ENCODE measurements at regions not wholly inside any gene's neighbourhood (a gene's known extent, or its start where the extent isn't known, plus 50 kb on each side); places are given as distances from the start of the nearest gene placed in this dataset.

GRCh38 chr3:67983166-67983565 lies 328.8 kb upstream of the SUCLG2 start:
- no peak overlapping the region for H2AK5ac ChIP-seq (ENCODE audit: low read depth, low read length)
- no peak overlapping the region for H2AFZ ChIP-seq (ENCODE audit: low read length)
- H3K14ac ChIP-seq (ENCODE audit: insufficient read length): no peak overlapping the region
- H2BK20ac ChIP-seq (ENCODE audit: low read length): no peak overlapping the region
- no peak overlapping the region for H2BK15ac ChIP-seq (ENCODE audit: low read length)
- peaks cover 0 to 3% (median 0%) of the 10 kb centered on the region in 4 experiments; a peak in 1 of 7 replicates for H3K4me1 ChIP-seq (replicated peaks in 1 of 4; ENCODE audit: control insufficient read depth in 3 of 4, insufficient read depth in 4 of 4, low read length in 3 of 4)
- H3K9me3 ChIP-seq (ENCODE audit: insufficient read depth in 2 of 2, low read depth in 1 of 2, low read length in 1 of 2): no peaks in the 10 kb centered on the region
- 100% methylated on average over 3 of the region's 3 CpGs; no CpG with 5 or more reads in 1 of the 2 experiments for WGBS, 2 experiments (ENCODE audit: extremely low coverage in 1 of 2, insufficient coverage in 1 of 2, insufficient read length in 1 of 2, insufficient replicate concordance in 2 of 2, low coverage in 1 of 2, low lambda C conversion rate in 2 of 2, missing lambda C conversion rate in 1 of 2)
- H4K5ac ChIP-seq (ENCODE audit: insufficient read length, low read depth, low read length): no peak overlapping the region
- no peaks in the 10 kb centered on the region for H3K23me2 ChIP-seq (ENCODE audit: low read depth, low read length)
- H3K18ac ChIP-seq (ENCODE audit: extremely low read depth, low read length): no peak overlapping the region
- no peaks in the 10 kb centered on the region for H4K20me1 ChIP-seq (replicated peaks in 1 of 2; ENCODE audit: control insufficient read depth in 1 of 2, insufficient read depth in 2 of 2, low read length in 2 of 2)
- no peak overlapping the region for H4K8ac ChIP-seq (ENCODE audit: extremely low read depth, insufficient read depth, low read length)
- H2BK12ac ChIP-seq (ENCODE audit: low read depth, low read length): no peak overlapping the region
- H3K27ac ChIP-seq (ENCODE audit: low read depth, low read length): no peak overlapping the region
- POLR2A ChIA-PET (ENCODE audit: partially characterized antibody): no interaction called here
- no peak for DNase-seq (ENCODE audit: low read depth in 1 of 2, low spot score in 2 of 2)
- TF ChIP-seq BACH1 (IDR thresholded peaks at IDR 0.05; ENCODE audit: low read length) (no peak), CTBP2 (IDR thresholded peaks at IDR 0.05; ENCODE audit: borderline replicate concordance, insufficient read depth, insufficient read length, low read length) (no peak), SAP30 (IDR thresholded peaks at IDR 0.05; ENCODE audit: insufficient read depth, insufficient replicate concordance, low read length) (no peak), JUND (IDR thresholded peaks at IDR 0.05; ENCODE audit: low read length) (no peak), SP2 (IDR thresholded peaks at IDR 0.05; ENCODE audit: low read length) (no peak), RBBP5 (IDR thresholded peaks at IDR 0.05; ENCODE audit: borderline replicate concordance, low read depth, low read length) (no peak), CEBPB (IDR thresholded peaks at IDR 0.05; ENCODE audit: low read depth, low read length) (no peak), KDM1A (IDR thresholded peaks at IDR 0.05; ENCODE audit: borderline replicate concordance, low read length) (no peak), RAD21 (IDR thresholded peaks at IDR 0.05 in 1 of 2, conservative IDR thresholded peaks at IDR 0.05 in 1 of 2; ENCODE audit: low read depth in 2 of 2, low read length in 2 of 2) (no peak), SRF (IDR thresholded peaks at IDR 0.05; ENCODE audit: low read depth, low read length) (no peak), CREB1 (IDR thresholded peaks at IDR 0.05) (no peak), TEAD4 (IDR thresholded peaks at IDR 0.05; ENCODE audit: low read depth, low read length) (no peak)
- no peak overlapping the region for H3K4me2 ChIP-seq (ENCODE audit: insufficient read depth in 1 of 2, low read depth in 2 of 2, low read length in 2 of 2)
- H3K4ac ChIP-seq (replicated peaks; ENCODE audit: insufficient read length, low read depth, low read length): no peak overlapping the region
- H3K27me3 ChIP-seq (replicated peaks in 1 of 4; ENCODE audit: control insufficient read depth in 3 of 4, extremely low read depth in 1 of 4, insufficient read depth in 3 of 4, low read length in 3 of 4): no peaks in the 10 kb centered on the region
- H3K36me3 ChIP-seq (ENCODE audit: control insufficient read depth in 2 of 4, insufficient read depth in 4 of 4, low read length in 3 of 4): no peaks in the 10 kb centered on the region
- no peak overlapping the region for H4K91ac ChIP-seq (replicated peaks; ENCODE audit: insufficient read length, low read length)
- H2BK5ac ChIP-seq (ENCODE audit: low read depth, low read length): no peak overlapping the region
- no peak overlapping the region for H3K9ac ChIP-seq (replicated peaks in 1 of 4; ENCODE audit: extremely low read depth in 1 of 4, low read depth in 3 of 4, low read length in 3 of 4)
- no peaks in the 10 kb centered on the region for H3K79me2 ChIP-seq (ENCODE audit: control insufficient read depth in 1 of 2, insufficient read depth in 2 of 2, low read length in 2 of 2)
- H2BK120ac ChIP-seq (replicated peaks; ENCODE audit: low read depth, low read length): no peak overlapping the region
- no peak for FAIRE-seq
- no peak overlapping the region for H3K23ac ChIP-seq (ENCODE audit: insufficient read length)
- CTCF ChIA-PET (ENCODE audit: partially characterized antibody): interaction anchor here (0.6 to 1.6 kb wide), 5 partner anchors 16 to 897 kb away, joined by 3 to 4 read pairs (median 3); no protein-coding TSS in a partner anchor
- no peaks in the 10 kb centered on the region for H3K79me1 ChIP-seq (ENCODE audit: low read depth, low read length)
- no peak overlapping the region for H3K56ac ChIP-seq (replicated peaks; ENCODE audit: insufficient read length, low read depth, low read length)
- H3K4me3 ChIP-seq (ENCODE audit: extremely low read depth in 1 of 4, insufficient read depth in 2 of 4, low read depth in 3 of 4, low read length in 4 of 4): no peak overlapping the region
